ENCODE measurements at regions not wholly inside any gene's neighbourhood (a gene's known extent, or its start where the extent isn't known, plus 50 kb on each side); places are given as distances from the start of the nearest gene placed in this dataset.

- peak overlapping the region in 2 of 7 donors; percentile 50 to 75 for H3K27ac Mint-ChIP-seq
- H4K20me1 ChIP-seq (ENCODE audit: insufficient read depth, low read length), result peaks cover 89% of the 10 kb centered on the region
- intact Hi-C loops (cut with micrococcal nuclease), result loop anchor here in 1 of 2 donors (10.0 kb wide), 1 partner anchor 81 kb away; no protein-coding TSS in a partner anchor
Measured at GRCh38 chr12:124463341-124463921, 104.0 kb downstream of the NCOR2 start.

GRCh38 chr12:124462750-124463149, 104.7 kb downstream of the NCOR2 start:
- Histone ChIP-seq H3K27me3 (ENCODE audit: control insufficient read depth in 2 of 2, insufficient read depth in 2 of 2, low read length in 2 of 2) (no peaks in the 10 kb centered on the region), H3K4me3 (replicated peaks in 1 of 3; ENCODE audit: low read depth in 2 of 3, low read length in 3 of 3) (no peak overlapping the region), H3K36me3 (replicated peaks in 1 of 2; ENCODE audit: control insufficient read depth in 1 of 2, insufficient read depth in 2 of 2, low read length in 2 of 2) (peaks cover 57 to 76% of the 10 kb centered on the region in 2 donors), H3K9me3 (replicated peaks in 1 of 2; ENCODE audit: control insufficient read depth in 1 of 2, insufficient read depth in 1 of 2, low read length in 2 of 2) (peaks cover 0 to 6% of the 10 kb centered on the region in 2 donors), H3K27ac (ENCODE audit: low read depth in 1 of 2, low read length in 2 of 2) (no peak overlapping the region), H3K4me2 (replicated peaks; ENCODE audit: extremely low read depth, low read length, poor library complexity, severe bottlenecking) (no peak overlapping the region), H3K79me2 (ENCODE audit: insufficient read depth, low read length) (peaks cover 61% of the 10 kb centered on the region), H2AFZ (ENCODE audit: insufficient read depth, low read depth, low read length, poor library complexity, severe bottlenecking) (no peak overlapping the region), H3K4me1 (ENCODE audit: control insufficient read depth in 1 of 2, insufficient read depth in 2 of 2, low read length in 2 of 2) (peaks cover 41 to 49% of the 10 kb centered on the region in 2 donors), H4K20me1 (ENCODE audit: insufficient read depth, low read length) (peaks cover 96% of the 10 kb centered on the region), H3K9ac (ENCODE audit: insufficient read depth, low read length, poor library complexity, severe bottlenecking) (no peak overlapping the region)
- Mint-ChIP-seq H3K4me3 (no peak overlapping the region), H3K4me1 (peaks cover 46% of the 10 kb centered on the region), H3K27me3 (ENCODE audit: low read depth in 3 of 3) (peaks cover 2 to 6% (median 2%) of the 10 kb centered on the region in 3 donors), H3K36me3 (peaks cover 80 to 81% of the 10 kb centered on the region in 2 donors), H3K27ac (peak overlapping the region in 1 of 7 donors; percentile 34), H3K9me3 (peaks cover 12 to 24% (median 20%) of the 10 kb centered on the region in 7 donors)
- 96% methylated on average over 9 of the region's 9 CpGs for WGBS (ENCODE audit: insufficient coverage)
- intact Hi-C loops (cut with micrococcal nuclease), result loop anchor here in 1 of 2 donors (10.0 kb wide), 1 partner anchor 82 kb away; no protein-coding TSS in a partner anchor
- no peak for DNase-seq
- TF ChIP-seq CTCF (IDR thresholded peaks at IDR 0.05), result no peak

More at GRCh38 chr12:124463341-124463921, 104.0 kb downstream of the NCOR2 start:
- H3K36me3 Mint-ChIP-seq, result peaks cover 76 to 77% of the 10 kb centered on the region in 2 donors
- peaks cover 0 to 6% of the 10 kb centered on the region in 2 donors for H3K9me3 ChIP-seq (replicated peaks in 1 of 2; ENCODE audit: control insufficient read depth in 1 of 2, insufficient read depth in 1 of 2, low read length in 2 of 2)
- H2AFZ ChIP-seq (ENCODE audit: insufficient read depth, low read depth, low read length, poor library complexity, severe bottlenecking), result no peak overlapping the region
- H3K9me3 Mint-ChIP-seq, result peaks cover 12 to 24% (median 19%) of the 10 kb centered on the region in 7 donors
- H3K4me2 ChIP-seq (replicated peaks; ENCODE audit: extremely low read depth, low read length, poor library complexity, severe bottlenecking), result no peak overlapping the region
- no peaks in the 10 kb centered on the region for H3K27me3 ChIP-seq (ENCODE audit: control insufficient read depth in 2 of 2, insufficient read depth in 2 of 2, low read length in 2 of 2)
- DNase-seq, result no peak
- H3K4me3 ChIP-seq (replicated peaks in 1 of 3; ENCODE audit: low read depth in 2 of 3, low read length in 3 of 3), result no peak overlapping the region
- H3K9ac ChIP-seq (ENCODE audit: insufficient read depth, low read length, poor library complexity, severe bottlenecking), result no peak overlapping the region
- peaks cover 57% of the 10 kb centered on the region for H3K79me2 ChIP-seq (ENCODE audit: insufficient read depth, low read length)
- peaks cover 39% of the 10 kb centered on the region for H3K4me1 Mint-ChIP-seq
- no peak overlapping the region for H3K4me3 Mint-ChIP-seq
- peaks cover 34 to 42% of the 10 kb centered on the region in 2 donors for H3K4me1 ChIP-seq (ENCODE audit: control insufficient read depth in 1 of 2, insufficient read depth in 2 of 2, low read length in 2 of 2)
- H3K27me3 Mint-ChIP-seq (ENCODE audit: low read depth in 3 of 3), result peaks cover 2 to 4% (median 2%) of the 10 kb centered on the region in 3 donors
- 97% methylated on average over 19 of the region's 23 CpGs for whole genome bisulfite sequencing (ENCODE audit: insufficient coverage)
- H3K36me3 ChIP-seq (replicated peaks in 1 of 2; ENCODE audit: control insufficient read depth in 1 of 2, insufficient read depth in 2 of 2, low read length in 2 of 2), result peaks cover 57 to 75% of the 10 kb centered on the region in 2 donors
- no peak overlapping the region for H3K27ac ChIP-seq (ENCODE audit: low read depth in 1 of 2, low read length in 2 of 2)
- no peak for TF ChIP-seq CTCF (IDR thresholded peaks at IDR 0.05)
